ENCODE measurements at regions not wholly inside any gene's neighbourhood (a gene's known extent, or its start where the extent isn't known, plus 50 kb on each side); places are given as distances from the start of the nearest gene placed in this dataset.

DNA sequence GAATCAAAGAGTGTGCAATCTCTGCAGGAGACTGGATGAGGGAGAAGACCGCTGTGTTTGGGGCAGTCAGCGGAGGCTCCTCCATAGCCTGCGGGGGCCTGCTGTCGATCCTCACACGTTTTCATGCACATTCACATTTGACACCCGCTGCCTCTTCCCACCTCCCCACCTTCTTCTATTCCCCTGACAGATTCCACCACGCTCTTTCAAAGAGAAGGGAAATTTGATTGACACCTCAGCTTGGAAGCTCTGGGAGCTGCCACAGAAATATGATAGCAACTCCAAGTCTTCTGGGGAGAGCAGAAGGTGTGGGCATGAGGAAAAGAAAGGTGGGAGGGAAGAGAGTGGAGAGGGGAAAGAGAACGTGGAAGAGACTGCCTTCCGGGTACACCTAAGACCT is 87.5 kb downstream of the BOD1L2 start (continued):
- no peak for TF ChIP-seq ZNF629 (tag by site-specific recombination; IDR thresholded peaks at IDR 0.05)
- TF ChIP-seq ZNF792 (tag by site-specific recombination; IDR thresholded peaks at IDR 0.05), result no peak
- TF ChIP-seq, protein P1, sequence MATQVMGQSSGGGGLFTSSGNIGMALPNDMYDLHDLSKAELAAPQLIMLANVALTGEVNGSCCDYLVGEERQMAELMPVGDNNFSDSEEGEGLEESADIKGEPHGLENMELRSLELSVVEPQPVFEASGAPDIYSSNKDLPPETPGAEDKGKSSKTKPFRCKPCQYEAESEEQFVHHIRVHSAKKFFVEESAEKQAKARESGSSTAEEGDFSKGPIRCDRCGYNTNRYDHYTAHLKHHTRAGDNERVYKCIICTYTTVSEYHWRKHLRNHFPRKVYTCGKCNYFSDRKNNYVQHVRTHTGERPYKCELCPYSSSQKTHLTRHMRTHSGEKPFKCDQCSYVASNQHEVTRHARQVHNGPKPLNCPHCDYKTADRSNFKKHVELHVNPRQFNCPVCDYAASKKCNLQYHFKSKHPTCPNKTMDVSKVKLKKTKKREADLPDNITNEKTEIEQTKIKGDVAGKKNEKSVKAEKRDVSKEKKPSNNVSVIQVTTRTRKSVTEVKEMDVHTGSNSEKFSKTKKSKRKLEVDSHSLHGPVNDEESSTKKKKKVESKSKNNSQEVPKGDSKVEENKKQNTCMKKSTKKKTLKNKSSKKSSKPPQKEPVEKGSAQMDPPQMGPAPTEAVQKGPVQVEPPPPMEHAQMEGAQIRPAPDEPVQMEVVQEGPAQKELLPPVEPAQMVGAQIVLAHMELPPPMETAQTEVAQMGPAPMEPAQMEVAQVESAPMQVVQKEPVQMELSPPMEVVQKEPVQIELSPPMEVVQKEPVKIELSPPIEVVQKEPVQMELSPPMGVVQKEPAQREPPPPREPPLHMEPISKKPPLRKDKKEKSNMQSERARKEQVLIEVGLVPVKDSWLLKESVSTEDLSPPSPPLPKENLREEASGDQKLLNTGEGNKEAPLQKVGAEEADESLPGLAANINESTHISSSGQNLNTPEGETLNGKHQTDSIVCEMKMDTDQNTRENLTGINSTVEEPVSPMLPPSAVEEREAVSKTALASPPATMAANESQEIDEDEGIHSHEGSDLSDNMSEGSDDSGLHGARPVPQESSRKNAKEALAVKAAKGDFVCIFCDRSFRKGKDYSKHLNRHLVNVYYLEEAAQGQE (tag by site-specific recombination; IDR thresholded peaks at IDR 0.05), result no peak
- TF ChIP-seq HOXD13 (CRISPR knock-in tag; IDR thresholded peaks at IDR 0.05; ENCODE audit: borderline replicate concordance), result no peak
- no peak for TF ChIP-seq ZNF184 (tag by site-specific recombination; IDR thresholded peaks at IDR 0.05)
- TF ChIP-seq ZSCAN23 (tag by site-specific recombination; IDR thresholded peaks at IDR 0.05), result no peak

DNA sequence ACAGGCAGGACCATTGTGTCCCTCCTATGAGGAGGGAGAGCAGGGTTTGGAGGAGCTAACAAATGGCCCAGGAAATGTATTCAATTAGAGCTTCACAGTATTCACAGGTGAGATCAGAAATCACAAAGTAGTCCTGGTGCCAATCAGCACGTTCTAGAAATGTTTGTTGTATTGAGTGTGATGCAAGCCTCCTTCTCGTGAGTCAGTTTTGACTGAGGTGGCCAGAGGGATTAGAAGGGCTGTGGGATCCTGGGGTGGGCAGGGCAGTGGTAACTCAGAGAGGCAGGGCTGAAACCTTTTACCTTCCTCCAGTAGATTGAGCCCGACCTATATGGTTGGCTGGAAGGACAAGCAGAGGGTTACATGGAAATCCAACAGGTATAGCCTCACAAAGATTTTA is 95.0 kb downstream of the BOD1L2 start:
- no peaks in the 10 kb centered on the region for H3K4me1 ChIP-seq (ENCODE audit: control insufficient read depth, insufficient read depth, low read length)
- ChIA-PET POLR2A (interaction anchor here (0.5 kb wide), 1 partner anchor 191 kb away, joined by 4 read pairs; no protein-coding TSS in a partner anchor), CTCF (no interaction called here)
- no peaks in the 10 kb centered on the region for H3K36me3 ChIP-seq (ENCODE audit: control insufficient read depth in 2 of 2, insufficient read depth in 1 of 2, low read length in 2 of 2)
- H3K9me3 ChIP-seq (ENCODE audit: control insufficient read depth, insufficient read depth, low read depth, low read length), result no peaks in the 10 kb centered on the region
- H3K27ac ChIP-seq (ENCODE audit: extremely low read depth, low read depth, low read length), result no peak overlapping the region
- TF ChIP-seq IKZF3 (tag by site-specific recombination; IDR thresholded peaks at IDR 0.05) (no peak), MEIS1 (CRISPR knock-in tag; IDR thresholded peaks at IDR 0.05; ENCODE audit: borderline replicate concordance) (no peak), ZNF677 (tag by site-specific recombination; IDR thresholded peaks at IDR 0.05) (no peak), ZNF169 (tag by site-specific recombination; IDR thresholded peaks at IDR 0.05) (no peak), KLF17 (tag by site-specific recombination; IDR thresholded peaks at IDR 0.05) (no peak), ZNF701 (tag by site-specific recombination; IDR thresholded peaks at IDR 0.05) (no peak), ZNF146 (tag by site-specific recombination; IDR thresholded peaks at IDR 0.05) (no peak), ZNF623 (tag by site-specific recombination; IDR thresholded peaks at IDR 0.05) (no peak), SP2 (tag by site-specific recombination; IDR thresholded peaks at IDR 0.05) (no peak), HOXD13 (CRISPR knock-in tag; IDR thresholded peaks at IDR 0.05; ENCODE audit: borderline replicate concordance) (no peak), ZNF585B (tag by site-specific recombination; IDR thresholded peaks at IDR 0.05) (no peak), ZNF549 (tag by site-specific recombination; IDR thresholded peaks at IDR 0.05) (no peak)
- no peak overlapping the region for H3K4me3 ChIP-seq (ENCODE audit: low read depth, low read length)

- Histone ChIP-seq H3K4me3 (ENCODE audit: low read depth, low read length) (no peak overlapping the region), H3K9me3 (ENCODE audit: control insufficient read depth, insufficient read depth, low read depth, low read length) (no peaks in the 10 kb centered on the region), H3K27ac (ENCODE audit: extremely low read depth, low read depth, low read length) (no peak overlapping the region), H3K4me1 (ENCODE audit: control insufficient read depth, insufficient read depth, low read length) (no peaks in the 10 kb centered on the region), H3K36me3 (ENCODE audit: control insufficient read depth in 2 of 2, insufficient read depth in 1 of 2, low read length in 2 of 2) (no peaks in the 10 kb centered on the region)
- ChIA-PET CTCF (no interaction called here), POLR2A (interaction anchor here (0.5 kb wide), 1 partner anchor 191 kb away, joined by 4 read pairs; no protein-coding TSS in a partner anchor)
- TF ChIP-seq, protein P2, sequence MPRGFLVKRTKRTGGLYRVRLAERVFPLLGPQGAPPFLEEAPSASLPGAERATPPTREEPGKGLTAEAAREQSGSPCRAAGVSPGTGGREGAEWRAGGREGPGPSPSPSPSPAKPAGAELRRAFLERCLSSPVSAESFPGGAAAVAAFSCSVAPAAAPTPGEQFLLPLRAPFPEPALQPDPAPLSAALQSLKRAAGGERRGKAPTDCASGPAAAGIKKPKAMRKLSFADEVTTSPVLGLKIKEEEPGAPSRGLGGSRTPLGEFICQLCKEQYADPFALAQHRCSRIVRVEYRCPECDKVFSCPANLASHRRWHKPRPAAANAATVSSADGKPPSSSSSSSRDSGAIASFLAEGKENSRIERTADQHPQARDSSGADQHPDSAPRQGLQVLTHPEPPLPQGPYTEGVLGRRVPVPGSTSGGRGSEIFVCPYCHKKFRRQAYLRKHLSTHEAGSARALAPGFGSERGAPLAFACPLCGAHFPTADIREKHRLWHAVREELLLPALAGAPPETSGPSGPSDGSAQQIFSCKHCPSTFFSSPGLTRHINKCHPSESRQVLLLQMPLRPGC (tag by site-specific recombination; IDR thresholded peaks at IDR 0.05), result no peak
- TF ChIP-seq SP3 (tag by site-specific recombination; IDR thresholded peaks at IDR 0.05), result no peak
- no peak for TF ChIP-seq ZNF138 (tag by site-specific recombination; IDR thresholded peaks at IDR 0.05; ENCODE audit: borderline replicate concordance)
- no peak for TF ChIP-seq KLF16 (tag by site-specific recombination; IDR thresholded peaks at IDR 0.05)
- TF ChIP-seq ZNF311 (tag by site-specific recombination; IDR thresholded peaks at IDR 0.05; ENCODE audit: borderline replicate concordance), result no peak
- TF ChIP-seq, protein P3, sequence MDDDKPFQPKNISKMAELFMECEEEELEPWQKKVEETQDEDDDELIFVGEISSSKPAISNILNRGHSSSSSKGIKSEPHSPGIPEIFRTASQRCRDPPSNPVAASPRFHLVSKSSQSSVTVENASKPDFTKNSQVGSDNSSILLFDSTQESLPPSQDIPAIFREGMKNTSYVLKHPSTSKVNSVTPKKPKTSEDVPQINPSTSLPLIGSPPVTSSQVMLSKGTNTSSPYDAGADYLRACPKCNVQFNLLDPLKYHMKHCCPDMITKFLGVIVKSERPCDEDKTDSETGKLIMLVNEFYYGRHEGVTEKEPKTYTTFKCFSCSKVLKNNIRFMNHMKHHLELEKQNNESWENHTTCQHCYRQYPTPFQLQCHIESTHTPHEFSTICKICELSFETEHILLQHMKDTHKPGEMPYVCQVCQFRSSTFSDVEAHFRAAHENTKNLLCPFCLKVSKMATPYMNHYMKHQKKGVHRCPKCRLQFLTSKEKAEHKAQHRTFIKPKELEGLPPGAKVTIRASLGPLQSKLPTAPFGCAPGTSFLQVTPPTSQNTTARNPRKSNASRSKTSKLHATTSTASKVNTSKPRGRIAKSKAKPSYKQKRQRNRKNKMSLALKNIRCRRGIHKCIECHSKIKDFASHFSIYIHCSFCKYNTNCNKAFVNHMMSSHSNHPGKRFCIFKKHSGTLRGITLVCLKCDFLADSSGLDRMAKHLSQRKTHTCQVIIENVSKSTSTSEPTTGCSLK (tag by site-specific recombination; IDR thresholded peaks at IDR 0.05), result no peak
- TF ChIP-seq, protein P4, sequence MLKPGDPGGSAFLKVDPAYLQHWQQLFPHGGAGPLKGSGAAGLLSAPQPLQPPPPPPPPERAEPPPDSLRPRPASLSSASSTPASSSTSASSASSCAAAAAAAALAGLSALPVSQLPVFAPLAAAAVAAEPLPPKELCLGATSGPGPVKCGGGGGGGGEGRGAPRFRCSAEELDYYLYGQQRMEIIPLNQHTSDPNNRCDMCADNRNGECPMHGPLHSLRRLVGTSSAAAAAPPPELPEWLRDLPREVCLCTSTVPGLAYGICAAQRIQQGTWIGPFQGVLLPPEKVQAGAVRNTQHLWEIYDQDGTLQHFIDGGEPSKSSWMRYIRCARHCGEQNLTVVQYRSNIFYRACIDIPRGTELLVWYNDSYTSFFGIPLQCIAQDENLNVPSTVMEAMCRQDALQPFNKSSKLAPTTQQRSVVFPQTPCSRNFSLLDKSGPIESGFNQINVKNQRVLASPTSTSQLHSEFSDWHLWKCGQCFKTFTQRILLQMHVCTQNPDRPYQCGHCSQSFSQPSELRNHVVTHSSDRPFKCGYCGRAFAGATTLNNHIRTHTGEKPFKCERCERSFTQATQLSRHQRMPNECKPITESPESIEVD (tag by site-specific recombination; IDR thresholded peaks at IDR 0.05), result no peak
- TF ChIP-seq SCRT2 (tag by site-specific recombination; IDR thresholded peaks at IDR 0.05), result no peak
- no peak for TF ChIP-seq ZNF350 (tag by site-specific recombination; IDR thresholded peaks at IDR 0.05)
Measured at GRCh38 chr18:57242285-57242684, 95.4 kb downstream of the BOD1L2 start.
